Body of pancreas (tissue), 4 donors: ENCODE measurements at regions not wholly inside any gene's neighbourhood (a gene's known extent, or its start where the extent isn't known, plus 50 kb on each side); places are given as distances from the start of the nearest gene placed in this dataset.

ENCODE experiments used
- ATAC-seq: fragments of 150-250 bp; one replicate; pipeline ENCODE4 v1.9.1; 2016
- DNase-seq, 4 donors: peaks; one replicate each; pipeline ENCODE4 v3.0.0-alpha.2; 2019
- H3K27ac ChIP-seq, 4 donors: fragments of 200-600 bp; sonication (generic); 1 replicate in 3 of 4; 2 replicates in 1 of 4; pipeline versions ENCODE4 v1.5.1 to v1.6.1; 2016 to 2019; ENCODE audit warnings: mild to moderate bottlenecking in 1 of 4, mixed read lengths in 1 of 4, moderate library complexity in 1 of 4
- H3K27me3 ChIP-seq, 2 donors: fragments of 200-600 bp; sonication (generic); one replicate each; pipeline ENCODE4 v1.6.0; 2016; ENCODE audit warnings: mild to moderate bottlenecking in 1 of 2
- H3K36me3 ChIP-seq, 2 donors: fragments of 200-600 bp; sonication (generic); replicated peaks in 1 of 2; 2 replicates each; pipeline ENCODE4 v1.5.1; 2016; ENCODE audit warnings: low read depth in 2 of 2; ENCODE audit not compliant: insufficient read depth in 1 of 2
- H3K4me1 ChIP-seq: fragments of 200-600 bp; sonication (generic); one replicate; pipeline ENCODE4 v1.6.0; 2016
- H3K4me3 ChIP-seq, 2 donors: fragments of 200-600 bp; sonication (generic); 1 replicate in 1 of 2; 2 replicates in 1 of 2; pipeline ENCODE4 v1.5.1; 2016 to 2019
- H3K9me3 ChIP-seq, 3 donors: fragments of 200-600 bp; sonication (generic); 1 replicate in 2 of 3; 2 replicates in 1 of 3; pipeline ENCODE4 v1.5.1; 2016
- CTCF ChIP-seq, 7 experiments: fragments of 450-650 bp in 4 of 7; fragments of 200-600 bp in 3 of 7; sonication (generic) in 3 of 7; IDR thresholded peaks; one replicate each; pipeline ENCODE4 v1.5.1; 2016 to 2019; ENCODE audit warnings: antibody characterized with exemption in 7 of 7
- POLR2A ChIP-seq, 3 donors: fragments of 450-650 bp; IDR thresholded peaks; one replicate each; pipeline ENCODE4 v1.6.1; 2016; ENCODE audit warnings: antibody characterized with exemption in 3 of 3, mild to moderate bottlenecking in 2 of 3
- WGBS, 2 donors: methylation state at CpG; one replicate each; pipeline ENCODE4 v1.1.5; 2017; 5-methylcytosine and 5-hydroxymethylcytosine counted together
- intact Hi-C: fragments of 100-400 bp; cut with DNase I; formaldehyde crosslinking; loops from one replicate; pipeline ENCODE4 v1.15.1; 2023

- 40 to 43% methylated on average over 3 of the region's 3 CpGs for WGBS, 2 donors
- ATAC-seq (no peak), DNase-seq (no peak)
- Histone ChIP-seq H3K27me3 (no peaks in the 10 kb centered on the region), H3K27ac (no peak overlapping the region), H3K36me3 (no peaks in the 10 kb centered on the region), H3K4me3 (no peak overlapping the region), H3K4me1 (no peaks in the 10 kb centered on the region), H3K9me3 (no peaks in the 10 kb centered on the region)
- TF ChIP-seq CTCF (IDR thresholded peaks at IDR 0.05) (no peak), POLR2A (IDR thresholded peaks at IDR 0.05) (no peak)
- intact Hi-C loops, result no loop called here
Measured at GRCh38 chrX:124931958-124932357, 387.7 kb upstream of the TEX13C start.

- Histone ChIP-seq H3K27me3 (no peaks in the 10 kb centered on the region), H3K27ac (no peak overlapping the region), H3K4me3 (no peak overlapping the region), H3K9me3 (no peaks in the 10 kb centered on the region), H3K36me3 (no peaks in the 10 kb centered on the region), H3K4me1 (no peaks in the 10 kb centered on the region)
- WGBS, 2 donors, result 66 to 71% methylated on average over 2 of the region's 2 CpGs
- DNase-seq (no peak), ATAC-seq (no peak)
- TF ChIP-seq CTCF (IDR thresholded peaks at IDR 0.05), result no peak
- intact Hi-C loops, result no loop called here
Measured at GRCh38 chrX:124938715-124939114, 381.0 kb upstream of the TEX13C start.

- H3K9me3 ChIP-seq, result no peaks in the 10 kb centered on the region
- WGBS, 2 donors, result 54 to 70% methylated on average over 3 of the region's 3 CpGs
- no peaks in the 10 kb centered on the region for H3K36me3 ChIP-seq
- no peaks in the 10 kb centered on the region for H3K4me1 ChIP-seq
- H3K4me3 ChIP-seq, result no peak overlapping the region
- ATAC-seq (no peak), DNase-seq (no peak)
- TF ChIP-seq CTCF (IDR thresholded peaks at IDR 0.05), result no peak
- TF ChIP-seq POLR2A (IDR thresholded peaks at IDR 0.05), result no peak
- intact Hi-C loops, result no loop called here
- H3K27me3 ChIP-seq, result no peaks in the 10 kb centered on the region
- H3K27ac ChIP-seq, result no peak overlapping the region
Measured at GRCh38 chrX:124940531-124940930, 379.1 kb upstream of the TEX13C start.

GRCh38 chrX:124954402-124954801 is 365.3 kb upstream of the TEX13C start:
- TF ChIP-seq POLR2A (IDR thresholded peaks at IDR 0.05) (no peak), CTCF (IDR thresholded peaks at IDR 0.05) (no peak)
- DNase-seq (no peak), ATAC-seq (no peak)
- intact Hi-C loops, result no loop called here
- Histone ChIP-seq H3K4me3 (no peak overlapping the region), H3K9me3 (no peaks in the 10 kb centered on the region), H3K4me1 (no peaks in the 10 kb centered on the region), H3K27me3 (no peaks in the 10 kb centered on the region), H3K27ac (no peak overlapping the region), H3K36me3 (no peaks in the 10 kb centered on the region)

GRCh38 chrX:124960454-124960853 is 359.2 kb upstream of the TEX13C start:
- Histone ChIP-seq H3K27me3 (no peaks in the 10 kb centered on the region), H3K36me3 (no peaks in the 10 kb centered on the region), H3K9me3 (no peaks in the 10 kb centered on the region), H3K4me3 (no peak overlapping the region), H3K4me1 (no peaks in the 10 kb centered on the region), H3K27ac (no peak overlapping the region)
- ATAC-seq (no peak), DNase-seq (no peak)
- 7 to 39% methylated on average over 2 of the region's 2 CpGs for WGBS, 2 donors
- intact Hi-C loops, result no loop called here
- TF ChIP-seq CTCF (IDR thresholded peaks at IDR 0.05), result no peak
- TF ChIP-seq POLR2A (IDR thresholded peaks at IDR 0.05), result no peak
